ENCODE measurements at regions not wholly inside any gene's neighbourhood (a gene's known extent, or its start where the extent isn't known, plus 50 kb on each side); places are given as distances from the start of the nearest gene placed in this dataset.
A peak's percentile ranks its signal among the peaks of the same experiment; 100 is the strongest.

GRCh38 chr13:112187527-112188297 is 120.8 kb downstream of the SOX1 start:
- no peaks in the 10 kb centered on the region for H3K36me3 ChIP-seq (replicated peaks; ENCODE audit: control insufficient read depth, insufficient read depth, low read length)
- DNase-seq = no peak
- no peak overlapping the region for H3K4me3 ChIP-seq (ENCODE audit: insufficient read depth, low read depth, low read length)
- no peaks in the 10 kb centered on the region for H3K27me3 ChIP-seq (ENCODE audit: control insufficient read depth, insufficient read depth, low read length)

DNA sequence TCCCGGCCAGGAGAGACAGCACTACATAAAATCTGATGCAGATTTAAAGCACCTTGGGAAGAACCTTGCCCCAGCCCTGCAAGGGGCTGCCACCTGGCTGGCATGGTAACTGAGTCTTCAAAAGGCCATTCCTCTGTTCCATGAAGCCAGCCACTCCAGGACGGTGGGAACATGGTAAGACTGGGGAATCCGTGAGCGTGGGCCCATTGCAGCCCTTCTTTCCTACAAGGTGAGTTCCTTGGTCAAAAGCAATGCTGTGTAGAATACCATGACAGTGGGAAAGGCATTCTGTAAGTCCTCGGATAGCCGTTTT is 121.3 kb downstream of the SOX1 start:
- Histone ChIP-seq H3K4me3 (ENCODE audit: insufficient read depth, low read depth, low read length) (no peak overlapping the region), H3K36me3 (replicated peaks; ENCODE audit: control insufficient read depth, insufficient read depth, low read length) (no peaks in the 10 kb centered on the region), H3K27me3 (ENCODE audit: control insufficient read depth, insufficient read depth, low read length) (no peaks in the 10 kb centered on the region)
- DNase-seq = no peak

GRCh38 chr13:112193463-112194166 is 126.7 kb downstream of the SOX1 start:
- Histone ChIP-seq H3K36me3 (replicated peaks; ENCODE audit: control insufficient read depth, insufficient read depth, low read length) (no peaks in the 10 kb centered on the region), H3K27me3 (ENCODE audit: control insufficient read depth, insufficient read depth, low read length) (no peaks in the 10 kb centered on the region), H3K4me3 (ENCODE audit: insufficient read depth, low read depth, low read length) (no peak overlapping the region)
- DNase-seq = no peak

DNA sequence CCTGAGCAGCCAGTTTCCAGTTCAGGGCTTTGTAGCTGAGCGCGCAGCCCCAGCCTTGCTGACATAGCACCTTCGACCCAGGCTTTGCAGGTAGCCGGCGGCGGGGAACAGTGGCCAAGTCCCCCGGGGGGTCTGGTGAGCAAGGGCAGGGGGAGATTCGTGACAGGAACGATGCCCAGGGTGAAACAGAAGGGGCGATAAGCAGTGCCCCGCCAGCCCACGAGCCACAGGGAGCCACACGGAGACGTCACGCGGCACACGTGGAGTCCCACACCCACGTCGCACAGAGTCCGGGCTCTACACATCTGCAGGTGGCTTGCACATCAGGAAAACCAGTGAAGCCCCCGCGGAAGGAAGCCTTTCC is 127.2 kb downstream of the SOX1 start:
- DNase-seq = no peak
- Histone ChIP-seq H3K36me3 (replicated peaks; ENCODE audit: control insufficient read depth, insufficient read depth, low read length) (no peaks in the 10 kb centered on the region), H3K4me3 (ENCODE audit: insufficient read depth, low read depth, low read length) (no peak overlapping the region), H3K27me3 (ENCODE audit: control insufficient read depth, insufficient read depth, low read length) (no peaks in the 10 kb centered on the region)

DNA sequence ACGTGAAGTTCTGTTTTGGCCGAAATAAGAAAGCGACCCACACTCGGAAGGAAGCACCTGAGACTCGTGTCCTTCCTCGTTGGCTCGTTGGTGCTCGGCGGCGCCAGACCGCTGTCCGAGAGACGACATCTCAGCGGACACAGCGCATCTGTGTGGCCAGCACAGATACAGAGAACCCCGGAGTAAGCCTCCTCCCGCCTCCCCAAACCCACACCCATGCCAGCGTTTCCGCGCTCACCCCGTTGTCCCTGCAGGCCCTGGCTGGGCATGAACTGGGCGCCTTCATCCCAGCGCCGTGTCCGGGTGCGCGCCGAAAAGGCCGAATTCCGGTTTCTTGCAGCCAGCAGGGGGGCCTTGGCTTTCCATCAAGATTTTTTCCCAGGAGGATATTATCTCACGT is 127.6 kb downstream of the SOX1 start:
- DNase-seq = no peak
- no peaks in the 10 kb centered on the region for H3K36me3 ChIP-seq (replicated peaks; ENCODE audit: control insufficient read depth, insufficient read depth, low read length)
- H3K4me3 ChIP-seq (ENCODE audit: insufficient read depth, low read depth, low read length) = no peak overlapping the region
- H3K27me3 ChIP-seq (ENCODE audit: control insufficient read depth, insufficient read depth, low read length) = no peaks in the 10 kb centered on the region

DNA sequence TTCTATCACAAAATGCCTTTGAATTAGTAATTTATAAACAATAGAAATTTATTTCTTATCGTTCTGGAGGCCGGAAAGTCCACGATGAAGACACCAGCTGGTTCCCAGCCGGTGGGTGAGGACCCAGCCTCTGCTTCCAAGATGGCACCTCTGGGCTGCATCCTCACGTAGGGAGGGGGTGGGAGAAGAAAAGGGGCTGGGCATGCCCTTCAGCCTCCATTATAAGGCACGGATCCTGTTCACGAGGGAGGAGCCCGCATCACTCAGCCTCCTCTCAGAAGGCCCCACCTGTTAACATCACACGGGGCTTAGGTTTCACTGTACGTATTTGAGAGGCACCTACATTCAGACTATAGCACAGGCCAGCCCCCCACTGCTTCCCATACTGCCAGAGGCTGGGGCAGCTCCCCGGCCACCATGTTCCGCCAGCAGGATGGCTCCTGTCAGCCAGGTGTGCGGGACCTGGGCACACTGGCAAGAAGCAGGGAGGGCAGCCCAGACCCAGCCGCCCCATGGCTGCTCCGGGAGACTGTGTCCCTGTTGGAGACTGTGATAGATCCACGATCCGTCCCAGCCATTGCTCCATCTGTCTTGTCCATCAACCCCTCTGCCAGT is 131.6 kb downstream of the SOX1 start:
- DNase-seq = no peak
- no peak overlapping the region for H3K4me3 ChIP-seq (ENCODE audit: insufficient read depth, low read depth, low read length)
- H3K36me3 ChIP-seq (replicated peaks; ENCODE audit: control insufficient read depth, insufficient read depth, low read length) = no peaks in the 10 kb centered on the region
- H3K27me3 ChIP-seq (ENCODE audit: control insufficient read depth, insufficient read depth, low read length) = peaks cover 2% of the 10 kb centered on the region; the same call in 1 of the 2 replicates

GRCh38 chr13:112200200-112200599 is 133.3 kb downstream of the SOX1 start:
- peaks cover 15% of the 10 kb centered on the region for H3K27me3 ChIP-seq (ENCODE audit: control insufficient read depth, insufficient read depth, low read length)
- DNase-seq = no peak

GRCh38 chr13:112202266-112202665 is 135.3 kb downstream of the SOX1 start:
- H3K36me3 ChIP-seq (replicated peaks; ENCODE audit: control insufficient read depth, insufficient read depth, low read length) = no peaks in the 10 kb centered on the region
- H3K4me3 ChIP-seq (ENCODE audit: insufficient read depth, low read depth, low read length) = no peak overlapping the region
- DNase-seq = no peak
- peaks cover 29% of the 10 kb centered on the region for H3K27me3 ChIP-seq (ENCODE audit: control insufficient read depth, insufficient read depth, low read length)

More at GRCh38 chr13:112200200-112200599, 133.3 kb downstream of the SOX1 start:
- Histone ChIP-seq H3K4me3 (ENCODE audit: insufficient read depth, low read depth, low read length) (no peak overlapping the region), H3K36me3 (replicated peaks; ENCODE audit: control insufficient read depth, insufficient read depth, low read length) (no peaks in the 10 kb centered on the region)

- DNase-seq = no peak
- Histone ChIP-seq H3K36me3 (replicated peaks; ENCODE audit: control insufficient read depth, insufficient read depth, low read length) (no peaks in the 10 kb centered on the region), H3K4me3 (ENCODE audit: insufficient read depth, low read depth, low read length) (no peak overlapping the region), H3K27me3 (ENCODE audit: control insufficient read depth, insufficient read depth, low read length) (peaks cover 31% of the 10 kb centered on the region)
Observed at GRCh38 chr13:112202966-112203365, 136.0 kb downstream of the SOX1 start.

GRCh38 chr13:112203614-112204013 is 136.7 kb downstream of the SOX1 start:
- Histone ChIP-seq H3K27me3 (ENCODE audit: control insufficient read depth, insufficient read depth, low read length) (peaks cover 33% of the 10 kb centered on the region), H3K4me3 (ENCODE audit: insufficient read depth, low read depth, low read length) (no peak overlapping the region), H3K36me3 (replicated peaks; ENCODE audit: control insufficient read depth, insufficient read depth, low read length) (no peaks in the 10 kb centered on the region)
- DNase-seq = no peak

DNA sequence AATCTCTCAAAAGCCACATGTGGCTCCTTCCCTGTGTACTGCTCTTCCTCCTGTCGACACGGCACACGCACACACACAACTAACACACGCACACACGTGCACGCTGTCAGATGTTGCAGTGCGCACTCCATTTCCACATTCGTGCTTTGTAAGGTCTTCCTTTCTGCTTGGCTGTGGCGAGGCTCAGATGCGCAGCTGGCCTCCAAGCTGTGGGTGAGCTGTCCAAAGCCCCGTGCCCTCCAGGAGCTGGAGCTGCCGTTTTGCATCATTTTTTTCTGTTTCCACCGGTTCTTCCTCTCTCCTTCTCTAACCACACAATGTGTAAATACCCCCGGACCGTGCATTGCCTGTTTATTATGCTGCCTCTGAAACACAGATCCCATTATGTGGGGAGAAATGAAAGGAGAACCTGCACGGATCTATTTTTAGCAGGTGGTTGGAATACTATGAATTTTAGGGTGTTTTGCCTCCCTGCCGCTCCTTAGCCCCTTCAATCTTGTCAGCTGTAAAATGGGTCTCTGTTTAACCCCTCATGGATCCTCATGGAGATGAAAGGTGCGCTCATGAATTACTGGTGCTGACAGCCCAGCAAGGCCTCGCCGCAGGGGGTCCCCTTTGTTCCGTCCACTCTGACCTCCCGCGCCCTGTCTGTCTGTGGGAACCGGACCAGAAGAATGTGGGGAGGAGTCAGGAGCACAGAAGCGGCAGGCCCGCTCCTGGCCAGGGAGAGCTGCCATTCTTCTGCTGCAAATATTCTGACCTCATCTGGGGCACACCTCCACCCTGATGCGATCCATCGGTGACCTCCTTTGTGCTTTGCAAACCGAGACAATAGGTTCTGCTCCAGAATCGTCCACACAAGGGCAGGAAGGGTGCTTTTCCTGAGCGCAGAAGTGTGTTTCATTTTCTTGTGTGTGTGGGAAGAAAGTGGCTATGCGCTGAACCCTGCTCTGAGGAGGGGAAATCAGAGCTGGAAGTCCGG is 137.7 kb downstream of the SOX1 start:
- Histone ChIP-seq H3K4me3 (ENCODE audit: insufficient read depth, low read depth, low read length) (no peak overlapping the region), H3K27me3 (ENCODE audit: control insufficient read depth, insufficient read depth, low read length) (peaks cover 33% of the 10 kb centered on the region), H3K36me3 (replicated peaks; ENCODE audit: control insufficient read depth, insufficient read depth, low read length) (no peaks in the 10 kb centered on the region)
- DNase-seq = peak; percentile 86

DNA sequence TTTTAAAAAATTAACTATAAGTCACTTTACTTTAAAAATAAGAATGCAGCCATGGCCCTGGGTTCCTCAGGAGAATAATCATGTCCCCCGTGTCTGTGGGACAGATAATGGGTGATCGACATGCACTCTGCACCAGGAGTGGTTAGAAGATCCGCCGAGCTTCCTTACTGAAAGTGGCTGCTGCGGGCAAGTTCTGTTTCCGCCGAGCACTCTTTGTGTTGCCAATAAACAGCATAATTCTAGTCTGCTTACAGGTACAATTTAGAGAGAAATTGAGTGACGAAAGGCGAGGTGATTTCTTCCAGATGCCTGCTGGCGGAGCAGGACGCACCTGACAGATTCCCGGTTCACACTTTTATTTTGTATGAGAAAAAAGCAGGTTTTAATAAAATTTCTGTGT is 139.0 kb downstream of the SOX1 start:
- peaks cover 33% of the 10 kb centered on the region for H3K27me3 ChIP-seq (ENCODE audit: control insufficient read depth, insufficient read depth, low read length)
- H3K4me3 ChIP-seq (ENCODE audit: insufficient read depth, low read depth, low read length) = no peak overlapping the region
- no peak for DNase-seq
- no peaks in the 10 kb centered on the region for H3K36me3 ChIP-seq (replicated peaks; ENCODE audit: control insufficient read depth, insufficient read depth, low read length)

DNA sequence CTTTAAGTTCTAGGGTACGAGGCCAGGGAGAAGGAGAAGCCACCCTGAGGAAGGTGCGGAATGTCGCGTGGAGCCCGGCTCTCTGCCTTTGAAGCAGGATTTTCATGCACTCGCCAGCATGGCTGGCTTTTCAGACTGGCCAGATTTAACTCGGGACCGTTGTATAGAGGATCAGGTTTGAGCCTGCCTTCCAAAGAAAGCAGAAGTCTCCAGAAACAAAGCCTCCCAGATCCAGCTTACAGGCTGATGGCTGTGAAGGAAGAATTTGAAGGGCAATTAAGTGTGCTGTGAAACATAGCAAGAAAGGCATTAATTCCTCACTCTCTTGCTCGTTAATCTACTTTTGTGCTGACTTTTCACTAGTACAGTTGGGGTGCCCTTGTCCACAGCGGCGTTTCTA is 140.2 kb downstream of the SOX1 start:
- peak; percentile 52 for DNase-seq
- Histone ChIP-seq H3K36me3 (replicated peaks; ENCODE audit: control insufficient read depth, insufficient read depth, low read length) (no peaks in the 10 kb centered on the region), H3K27me3 (ENCODE audit: control insufficient read depth, insufficient read depth, low read length) (peaks cover 33% of the 10 kb centered on the region), H3K4me3 (ENCODE audit: insufficient read depth, low read depth, low read length) (no peak overlapping the region)

GRCh38 chr13:112208656-112209055 is 141.7 kb downstream of the SOX1 start:
- no peaks in the 10 kb centered on the region for H3K36me3 ChIP-seq (replicated peaks; ENCODE audit: control insufficient read depth, insufficient read depth, low read length)
- H3K4me3 ChIP-seq (ENCODE audit: insufficient read depth, low read depth, low read length) = no peak overlapping the region
- peaks cover 31% of the 10 kb centered on the region for H3K27me3 ChIP-seq (ENCODE audit: control insufficient read depth, insufficient read depth, low read length)
- no peak for DNase-seq

All from H7 (cell line).